HCT116 (cell line): ENCODE measurements at regions not wholly inside any gene's neighbourhood (a gene's known extent, or its start where the extent isn't known, plus 50 kb on each side); places are given as distances from the start of the nearest gene placed in this dataset.

Experiments
- ATAC-seq: fragments of 200-7000 bp; cut with Tn5 transposase; 2 replicates; pipeline ENCODE4 v1.9.1; 2020; ENCODE audit warnings: mild to moderate bottlenecking, moderate library complexity
- BruUV-seq: library from RNA; stranded (reverse); fragments of 400-500 nt; replicated peaks from 2 replicates; lab custom pipeline; 2021; lab: Mats Ljungman, UMichigan
- CTCF ChIA-PET: fragments of 300-600 bp; sonication (Branson Sonifier 250); formaldehyde crosslinking; loops from one replicate; lab custom pipeline; 2021; ENCODE audit warnings: antibody characterized with exemption; lab: Charles Lee
- POLR2A ChIA-PET: fragments of 300-600, 350-600 bp; sonication (Branson Sonifier 250); formaldehyde crosslinking; loops from one replicate; lab custom pipeline; 2021; ENCODE audit warnings: antibody characterized with exemption; lab: Charles Lee
- RAD21 ChIA-PET, 2 experiments: fragments of 300-600 bp; sonication (Branson Sonifier 250); formaldehyde crosslinking; loops; one replicate each; lab custom pipeline; 2023; ENCODE audit warnings: low total read pairs in 2 of 2; ENCODE audit not compliant: uncharacterized antibody in 2 of 2, unreplicated experiment in 2 of 2, low non-redundant PET in 1 of 2; lab: Charles Lee
- DNase-seq: peaks from one replicate; pipeline ENCODE4 v3.0.0-alpha.2; 2010; ENCODE audit warnings: low read depth, low spot score
- H2AFZ ChIP-seq: fragments of 200-600 bp; shearing (Covaris generic), sonication (generic); 2 replicates; pipeline ENCODE4 v1.6.1; 2017; ENCODE audit warnings: low read depth, mixed run types, mixed read lengths, antibody characterized with exemption, low read length; ENCODE audit not compliant: poor library complexity, severe bottlenecking
- H3K27ac ChIP-seq: 2 replicates; pipeline ENCODE4 v1.5.1; 2012; ENCODE audit warnings: low read depth, low read length
- H3K27me3 ChIP-seq: fragments of 200-600 bp; sonication (generic); 2 replicates; pipeline ENCODE4 v1.6.1; 2016; ENCODE audit warnings: mixed run types, low read length, mixed read lengths; ENCODE audit not compliant: insufficient read depth
- H3K36me3 ChIP-seq, 2 experiments: fragments of 200-500 bp in 1 of 2; fragments of 200-600 bp in 1 of 2; sonication (Bioruptor generic) in 1 of 2; sonication (generic) in 1 of 2; 2 replicates each; pipeline versions ENCODE4 v1.5.1 to v1.6.1; 2014 to 2016; ENCODE audit warnings: low read length in 2 of 2, inconsistent platforms in 1 of 2, mixed read lengths in 1 of 2, mixed run types in 1 of 2; ENCODE audit not compliant: insufficient read depth in 2 of 2, control insufficient read depth in 1 of 2
- H3K4me1 ChIP-seq, 2 experiments: fragments of 200-600 bp in 1 of 2; sonication (generic) in 1 of 2; 2 replicates each; pipeline versions ENCODE4 v1.5.1 to v1.6.1; 2012 to 2017; ENCODE audit warnings: low read length in 2 of 2, inconsistent platforms in 1 of 2, mild to moderate bottlenecking in 1 of 2, mixed read lengths in 1 of 2, mixed run types in 1 of 2, moderate library complexity in 1 of 2; ENCODE audit not compliant: insufficient read depth in 2 of 2, control insufficient read depth in 1 of 2
- H3K4me2 ChIP-seq: fragments of 200-600 bp; sonication (generic); 2 replicates; pipeline ENCODE4 v1.6.1; 2017; ENCODE audit warnings: mixed run types, low read length, mixed read lengths
- H3K4me3 ChIP-seq, 2 experiments: fragments of 200-600 bp in 1 of 2; sonication (generic) in 1 of 2; replicated peaks in 1 of 2; 2 replicates each; pipeline ENCODE4 v1.5.1; 2011 to 2016; ENCODE audit warnings: low read length in 2 of 2, control low read depth in 1 of 2, low read depth in 1 of 2, mild to moderate bottlenecking in 1 of 2, mixed read lengths in 1 of 2, mixed run types in 1 of 2
- H3K79me2 ChIP-seq: fragments of 200-600 bp; sonication (generic); 2 replicates; pipeline ENCODE4 v1.6.1; 2017; ENCODE audit warnings: mild to moderate bottlenecking, mixed run types, low read length, moderate library complexity, mixed read lengths; ENCODE audit not compliant: insufficient read depth
- H3K9ac ChIP-seq: fragments of 200-600 bp; sonication (generic); 2 replicates; pipeline ENCODE4 v1.6.1; 2016; ENCODE audit warnings: low read length, mixed read lengths
- H3K9me2 ChIP-seq: fragments of 200-600 bp; sonication (generic), shearing (Covaris generic); 2 replicates; pipeline ENCODE4 v1.6.1; 2017; ENCODE audit warnings: mixed run types, mild to moderate bottlenecking, moderate library complexity; ENCODE audit not compliant: insufficient read depth
- H3K9me3 ChIP-seq, 2 experiments: fragments of 200-500 bp in 1 of 2; fragments of 200-600 bp in 1 of 2; sonication (Bioruptor generic) in 1 of 2; sonication (generic) in 1 of 2; 2 replicates each; pipeline ENCODE4 v1.6.1; 2014 to 2017; ENCODE audit warnings: low read length in 2 of 2, mixed read lengths in 2 of 2, inconsistent platforms in 1 of 2, low read depth in 1 of 2, mild to moderate bottlenecking in 1 of 2, mixed run types in 1 of 2, moderate library complexity in 1 of 2; ENCODE audit not compliant: control insufficient read depth in 1 of 2, insufficient read depth in 1 of 2
- H4K20me1 ChIP-seq: fragments of 200-600 bp; sonication (generic), shearing (Covaris generic); 2 replicates; pipeline ENCODE4 v1.6.1; 2017; ENCODE audit warnings: mixed run types, mild to moderate bottlenecking, moderate library complexity; ENCODE audit not compliant: insufficient read depth
- CBX3 ChIP-seq: IDR thresholded peaks from 2 replicates; pipeline ENCODE4 v1.6.1; 2012; ENCODE audit warnings: low read depth
- CEBPB ChIP-seq: IDR thresholded peaks from 2 replicates; pipeline ENCODE4 v1.6.1; 2012; ENCODE audit warnings: low read depth
- EGR1 ChIP-seq: IDR thresholded peaks from 2 replicates; pipeline ENCODE4 v1.6.1; 2012; ENCODE audit warnings: low read depth
- ELF1 ChIP-seq: IDR thresholded peaks from 2 replicates; pipeline ENCODE4 v1.6.1; 2012; ENCODE audit warnings: low read depth, borderline replicate concordance
- FOSL1 ChIP-seq: IDR thresholded peaks from 2 replicates; pipeline ENCODE4 v1.6.1; 2012; ENCODE audit warnings: low read depth
- JUND ChIP-seq: IDR thresholded peaks from 2 replicates; pipeline ENCODE4 v1.6.1; 2012
- POLR2AphosphoS5 ChIP-seq: IDR thresholded peaks from 2 replicates; pipeline ENCODE4 v1.6.1; 2011; ENCODE audit warnings: mild to moderate bottlenecking, low read depth, low read length, moderate library complexity
- RAD21 ChIP-seq: IDR thresholded peaks from 2 replicates; pipeline ENCODE4 v1.6.1; 2012; ENCODE audit warnings: low read depth, mild to moderate bottlenecking
- SIN3A ChIP-seq: IDR thresholded peaks from 2 replicates; pipeline ENCODE4 v1.6.1; 2012; ENCODE audit warnings: low read depth
- SP1 ChIP-seq: IDR thresholded peaks from 2 replicates; pipeline ENCODE4 v1.6.1; 2012; ENCODE audit warnings: low read depth
- SRF ChIP-seq: IDR thresholded peaks from 2 replicates; pipeline ENCODE4 v1.6.1; 2012; ENCODE audit warnings: low read depth
- TCF7L2 ChIP-seq: IDR thresholded peaks from 2 replicates; pipeline ENCODE4 v1.7.0; 2011; ENCODE audit warnings: borderline replicate concordance, inconsistent platforms; ENCODE audit not compliant: insufficient read depth, insufficient read length; ENCODE audit errors: extremely low read depth
- YY1 ChIP-seq: IDR thresholded peaks from 2 replicates; pipeline ENCODE4 v1.6.1; 2011; ENCODE audit warnings: low read length, low read depth, moderate library complexity, mild to moderate bottlenecking; ENCODE audit not compliant: insufficient replicate concordance; ENCODE audit errors: extremely low read depth
- ZFX ChIP-seq: fragments of 450-650 bp; IDR thresholded peaks from 2 replicates; pipeline ENCODE4 v1.6.1; 2017
- ZNF274 ChIP-seq: fragments of 200-500 bp; sonication (Bioruptor generic); IDR thresholded peaks from 2 replicates; pipeline ENCODE4 v1.6.1; 2014; ENCODE audit warnings: mild to moderate bottlenecking, low read depth, low read length, inconsistent platforms
- intact Hi-C: fragments of 100-400 bp; cut with micrococcal nuclease; formaldehyde crosslinking; loops from 2 replicates; pipeline ENCODE4 v1.10.0; 2022
- TF ChIP-seq, protein P1 (sequence below): IDR thresholded peaks from 2 replicates; pipeline ENCODE4 v1.6.1; 2012
- TF ChIP-seq, protein P2 (sequence below): IDR thresholded peaks from 2 replicates; pipeline ENCODE4 v1.6.1; 2012
- TF ChIP-seq, protein P3 (sequence below): IDR thresholded peaks from 2 replicates; pipeline ENCODE4 v1.6.1; 2012; ENCODE audit warnings: low read depth
- TF ChIP-seq, protein P4 (sequence below), 3 experiments: fragments of 200-600 bp in 1 of 3; sonication (generic) in 1 of 3; IDR thresholded peaks in 2 of 3; conservative IDR thresholded peaks in 1 of 3; 2 replicates each; pipeline ENCODE4 v1.5.1; 2012 to 2017; ENCODE audit warnings: low read depth in 2 of 3, low read length in 2 of 3, antibody characterized with exemption in 1 of 3, borderline replicate concordance in 1 of 3, control low read depth in 1 of 3, mild to moderate bottlenecking in 1 of 3, mixed read lengths in 1 of 3, mixed run types in 1 of 3, moderate library complexity in 1 of 3; ENCODE audit not compliant: insufficient read depth in 1 of 3

DNA sequence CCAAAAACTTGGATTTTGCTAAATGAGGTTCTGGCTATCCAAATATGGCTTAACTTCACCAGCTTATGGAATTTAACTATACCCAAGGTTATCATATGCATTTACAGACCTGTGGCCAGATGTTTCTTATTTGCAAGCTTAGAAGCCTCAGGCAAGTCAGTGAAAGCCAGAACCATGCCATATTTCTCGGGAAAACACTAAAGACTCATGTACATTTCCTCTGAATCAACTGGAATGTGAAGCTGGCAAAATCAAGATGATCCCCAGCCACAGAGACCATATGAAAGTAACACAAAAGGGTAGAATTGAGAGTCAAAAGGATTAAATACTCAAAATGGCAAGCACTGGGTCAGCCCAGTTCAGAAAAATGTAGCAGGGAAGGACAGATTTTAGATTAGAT is 76.4 kb upstream of the SLC1A1 start:
- ATAC-seq, result no peak
- ChIA-PET RAD21 (no interaction called here), CTCF (no interaction called here), POLR2A (no interaction called here)
- Histone ChIP-seq H3K4me3 (no peak overlapping the region), H2AFZ (no peak overlapping the region), H4K20me1 (no peaks in the 10 kb centered on the region), H3K9me3 (no peaks in the 10 kb centered on the region), H3K4me1 (no peaks in the 10 kb centered on the region), H3K4me2 (no peak overlapping the region), H3K27me3 (no peaks in the 10 kb centered on the region), H3K36me3 (no peaks in the 10 kb centered on the region), H3K27ac (no peak overlapping the region), H3K9me2 (no peaks in the 10 kb centered on the region), H3K9ac (no peak overlapping the region), H3K79me2 (no peaks in the 10 kb centered on the region)
- DNase-seq, result no peak
- no TSS peak for BruUV-seq
- TF ChIP-seq SRF (no peak), CBX3 (no peak), POLR2AphosphoS5 (no peak), TCF7L2 (no peak), SIN3A (no peak), ZNF274 (no peak), SP1 (no peak), ELF1 (no peak), RAD21 (no peak), EGR1 (no peak), FOSL1 (no peak), CEBPB (no peak), YY1 (no peak), ZFX (no peak), JUND (no peak)
- TF ChIP-seq, protein P1, sequence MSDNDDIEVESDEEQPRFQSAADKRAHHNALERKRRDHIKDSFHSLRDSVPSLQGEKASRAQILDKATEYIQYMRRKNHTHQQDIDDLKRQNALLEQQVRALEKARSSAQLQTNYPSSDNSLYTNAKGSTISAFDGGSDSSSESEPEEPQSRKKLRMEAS, result no peak
- TF ChIP-seq, protein P2, sequence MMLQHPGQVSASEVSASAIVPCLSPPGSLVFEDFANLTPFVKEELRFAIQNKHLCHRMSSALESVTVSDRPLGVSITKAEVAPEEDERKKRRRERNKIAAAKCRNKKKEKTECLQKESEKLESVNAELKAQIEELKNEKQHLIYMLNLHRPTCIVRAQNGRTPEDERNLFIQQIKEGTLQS, result no peak
- TF ChIP-seq, protein P3, sequence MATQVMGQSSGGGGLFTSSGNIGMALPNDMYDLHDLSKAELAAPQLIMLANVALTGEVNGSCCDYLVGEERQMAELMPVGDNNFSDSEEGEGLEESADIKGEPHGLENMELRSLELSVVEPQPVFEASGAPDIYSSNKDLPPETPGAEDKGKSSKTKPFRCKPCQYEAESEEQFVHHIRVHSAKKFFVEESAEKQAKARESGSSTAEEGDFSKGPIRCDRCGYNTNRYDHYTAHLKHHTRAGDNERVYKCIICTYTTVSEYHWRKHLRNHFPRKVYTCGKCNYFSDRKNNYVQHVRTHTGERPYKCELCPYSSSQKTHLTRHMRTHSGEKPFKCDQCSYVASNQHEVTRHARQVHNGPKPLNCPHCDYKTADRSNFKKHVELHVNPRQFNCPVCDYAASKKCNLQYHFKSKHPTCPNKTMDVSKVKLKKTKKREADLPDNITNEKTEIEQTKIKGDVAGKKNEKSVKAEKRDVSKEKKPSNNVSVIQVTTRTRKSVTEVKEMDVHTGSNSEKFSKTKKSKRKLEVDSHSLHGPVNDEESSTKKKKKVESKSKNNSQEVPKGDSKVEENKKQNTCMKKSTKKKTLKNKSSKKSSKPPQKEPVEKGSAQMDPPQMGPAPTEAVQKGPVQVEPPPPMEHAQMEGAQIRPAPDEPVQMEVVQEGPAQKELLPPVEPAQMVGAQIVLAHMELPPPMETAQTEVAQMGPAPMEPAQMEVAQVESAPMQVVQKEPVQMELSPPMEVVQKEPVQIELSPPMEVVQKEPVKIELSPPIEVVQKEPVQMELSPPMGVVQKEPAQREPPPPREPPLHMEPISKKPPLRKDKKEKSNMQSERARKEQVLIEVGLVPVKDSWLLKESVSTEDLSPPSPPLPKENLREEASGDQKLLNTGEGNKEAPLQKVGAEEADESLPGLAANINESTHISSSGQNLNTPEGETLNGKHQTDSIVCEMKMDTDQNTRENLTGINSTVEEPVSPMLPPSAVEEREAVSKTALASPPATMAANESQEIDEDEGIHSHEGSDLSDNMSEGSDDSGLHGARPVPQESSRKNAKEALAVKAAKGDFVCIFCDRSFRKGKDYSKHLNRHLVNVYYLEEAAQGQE, result no peak
- TF ChIP-seq, protein P4, sequence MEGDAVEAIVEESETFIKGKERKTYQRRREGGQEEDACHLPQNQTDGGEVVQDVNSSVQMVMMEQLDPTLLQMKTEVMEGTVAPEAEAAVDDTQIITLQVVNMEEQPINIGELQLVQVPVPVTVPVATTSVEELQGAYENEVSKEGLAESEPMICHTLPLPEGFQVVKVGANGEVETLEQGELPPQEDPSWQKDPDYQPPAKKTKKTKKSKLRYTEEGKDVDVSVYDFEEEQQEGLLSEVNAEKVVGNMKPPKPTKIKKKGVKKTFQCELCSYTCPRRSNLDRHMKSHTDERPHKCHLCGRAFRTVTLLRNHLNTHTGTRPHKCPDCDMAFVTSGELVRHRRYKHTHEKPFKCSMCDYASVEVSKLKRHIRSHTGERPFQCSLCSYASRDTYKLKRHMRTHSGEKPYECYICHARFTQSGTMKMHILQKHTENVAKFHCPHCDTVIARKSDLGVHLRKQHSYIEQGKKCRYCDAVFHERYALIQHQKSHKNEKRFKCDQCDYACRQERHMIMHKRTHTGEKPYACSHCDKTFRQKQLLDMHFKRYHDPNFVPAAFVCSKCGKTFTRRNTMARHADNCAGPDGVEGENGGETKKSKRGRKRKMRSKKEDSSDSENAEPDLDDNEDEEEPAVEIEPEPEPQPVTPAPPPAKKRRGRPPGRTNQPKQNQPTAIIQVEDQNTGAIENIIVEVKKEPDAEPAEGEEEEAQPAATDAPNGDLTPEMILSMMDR (IDR thresholded peaks at IDR 0.05 in 2 of 3, conservative IDR thresholded peaks at IDR 0.05 in 1 of 3; ENCODE audit: borderline replicate concordance in 1 of 3, insufficient read depth in 1 of 3, low read depth in 2 of 3, low read length in 2 of 3), result no peak
- intact Hi-C loops, result no loop called here
